Superior temporal gyrus (tissue), 1 donor: ENCODE measurements at regions not wholly inside any gene's neighbourhood (a gene's known extent, or its start where the extent isn't known, plus 50 kb on each side); places are given as distances from the start of the nearest gene placed in this dataset.

Experiments
- DNase-seq: peaks from one replicate; pipeline ENCODE4 v3.0.0-alpha.2; 2016; ENCODE audit errors: extremely low spot score

- no peak for DNase-seq
Measured at GRCh38 chr2:83654091-83654611, 804.9 kb downstream of the SUCLG1 start.

GRCh38 chr2:83650898-83651297 is 808.2 kb downstream of the SUCLG1 start:
- DNase-seq = no peak

- DNase-seq = no peak
Measured at GRCh38 chr2:83650161-83650560, 808.9 kb downstream of the SUCLG1 start.

GRCh38 chr2:83640506-83640905 is 818.6 kb downstream of the SUCLG1 start:
- DNase-seq = no peak

GRCh38 chr2:83633423-83633822 is 825.7 kb downstream of the SUCLG1 start:
- no peak for DNase-seq

GRCh38 chr2:83630351-83630750 is 828.7 kb downstream of the SUCLG1 start:
- DNase-seq = no peak

- no peak for DNase-seq
Measured at GRCh38 chr2:83615511-83615910, 843.6 kb downstream of the SUCLG1 start.

GRCh38 chr2:83613178-83613577 is 845.9 kb downstream of the SUCLG1 start:
- no peak for DNase-seq

- no peak for DNase-seq
Measured at GRCh38 chr2:83602753-83603152, 856.3 kb downstream of the SUCLG1 start.

- no peak for DNase-seq
Measured at GRCh38 chr2:83596592-83597282, 862.3 kb downstream of the SUCLG1 start.

- no peak for DNase-seq
Measured at GRCh38 chr2:83595926-83596325, 863.2 kb downstream of the SUCLG1 start.

GRCh38 chr2:83595121-83595690 is 863.9 kb downstream of the SUCLG1 start:
- no peak for DNase-seq

GRCh38 chr2:83594241-83595120 is 864.6 kb downstream of the SUCLG1 start:
- no peak for DNase-seq

- DNase-seq = peak; percentile 48
Measured at GRCh38 chr2:83587309-83587708, 871.8 kb downstream of the SUCLG1 start.

- DNase-seq = no peak
Measured at GRCh38 chr2:83585250-83585649, 873.8 kb downstream of the SUCLG1 start.

GRCh38 chr2:83584672-83585071 is 874.4 kb downstream of the SUCLG1 start:
- DNase-seq = no peak

GRCh38 chr2:83582589-83582988 is 876.5 kb downstream of the SUCLG1 start:
- DNase-seq = no peak

- DNase-seq = no peak
Measured at GRCh38 chr2:83579507-83579906, 879.6 kb downstream of the SUCLG1 start.

- no peak for DNase-seq
Measured at GRCh38 chr2:83578405-83578804, 880.7 kb downstream of the SUCLG1 start.

- DNase-seq = no peak
Measured at GRCh38 chr2:83574614-83575013, 884.5 kb downstream of the SUCLG1 start.

GRCh38 chr2:83573060-83573459 is 886.0 kb downstream of the SUCLG1 start:
- DNase-seq = no peak

GRCh38 chr2:83572400-83572799 is 886.7 kb downstream of the SUCLG1 start:
- DNase-seq = no peak

GRCh38 chr2:83567551-83567950 is 891.5 kb downstream of the SUCLG1 start:
- no peak for DNase-seq
